ENCODE measurements at regions not wholly inside any gene's neighbourhood (a gene's known extent, or its start where the extent isn't known, plus 50 kb on each side); places are given as distances from the start of the nearest gene placed in this dataset.

GRCh38 chr3:24562895-24563294, 68.2 kb upstream of the THRB start:
- TF ChIP-seq GATA2 (IDR thresholded peaks at IDR 0.05; ENCODE audit: low read depth, low read length) (no peak), GATA3 (IDR thresholded peaks at IDR 0.05; ENCODE audit: low read depth, low read length) (no peak)
